Endothelial cell of hepatic sinusoid (primary cell): ENCODE measurements at regions not wholly inside any gene's neighbourhood (a gene's known extent, or its start where the extent isn't known, plus 50 kb on each side); places are given as distances from the start of the nearest gene placed in this dataset.
"Not testable (repeated sequence)": the region's sequence is repeated elsewhere in the genome, so short reads cannot be mapped to it uniquely, and the experiment has no call there.

Experiments
- in situ Hi-C: cut with HindIII; loops from 2 replicates; pipeline ENCODE4 v1.10.0; 2017; ENCODE audit warnings: low sequenced_read_pairs

DNA sequence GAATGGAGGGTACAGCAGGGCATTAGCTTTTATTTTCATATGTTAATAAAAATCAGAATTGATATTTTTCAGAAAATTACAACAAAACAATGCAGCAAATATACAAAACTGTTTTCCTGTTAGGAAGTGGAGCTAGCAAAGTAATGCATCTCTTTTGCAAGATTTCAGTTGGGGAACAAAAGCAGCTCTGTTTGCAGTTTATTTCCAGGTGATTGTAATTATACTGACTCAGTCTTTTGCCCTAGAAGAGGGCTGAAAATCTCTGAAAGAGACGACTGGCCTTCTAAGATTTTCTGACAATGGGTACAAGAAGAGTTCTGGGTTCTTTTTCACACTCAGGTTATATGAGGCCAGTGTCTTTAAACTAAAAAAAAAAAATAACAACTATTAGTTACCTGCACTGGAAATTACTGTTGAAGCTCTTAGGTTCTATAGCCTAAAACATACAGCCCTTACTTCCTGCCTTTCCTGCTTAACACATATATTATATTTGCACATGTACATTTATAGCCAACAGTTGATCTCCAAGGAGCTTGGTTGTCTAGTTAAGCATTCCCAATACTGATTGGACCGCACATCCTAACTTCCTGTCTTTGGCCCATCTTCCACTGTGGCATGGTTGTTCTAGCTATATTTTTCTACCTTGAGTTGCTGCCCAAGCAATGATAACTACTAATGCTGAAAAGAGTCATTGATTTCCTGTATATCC is 199.1 kb upstream of the KRR1 start:
- in situ Hi-C loops: no loop called here

DNA sequence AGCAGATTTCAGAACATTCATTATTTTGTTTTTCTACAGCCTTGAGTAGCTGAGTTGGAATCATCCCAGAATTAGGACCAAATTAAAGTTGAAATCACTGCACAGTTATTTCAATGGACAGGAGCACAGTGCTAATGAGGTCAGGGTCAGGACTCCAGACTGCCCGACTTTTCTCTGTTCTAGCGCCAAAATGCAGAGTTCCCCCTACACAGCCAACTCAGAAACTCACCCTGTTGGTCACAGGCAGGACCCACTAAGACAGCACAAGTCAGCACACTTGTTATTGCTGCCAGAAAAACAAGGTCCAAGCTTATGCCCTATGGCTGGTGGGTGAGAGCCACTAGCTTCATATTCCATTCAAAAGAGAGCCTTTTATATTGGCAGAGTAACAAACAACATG is 198.1 kb upstream of the KRR1 start:
- in situ Hi-C loops: no loop called here

DNA sequence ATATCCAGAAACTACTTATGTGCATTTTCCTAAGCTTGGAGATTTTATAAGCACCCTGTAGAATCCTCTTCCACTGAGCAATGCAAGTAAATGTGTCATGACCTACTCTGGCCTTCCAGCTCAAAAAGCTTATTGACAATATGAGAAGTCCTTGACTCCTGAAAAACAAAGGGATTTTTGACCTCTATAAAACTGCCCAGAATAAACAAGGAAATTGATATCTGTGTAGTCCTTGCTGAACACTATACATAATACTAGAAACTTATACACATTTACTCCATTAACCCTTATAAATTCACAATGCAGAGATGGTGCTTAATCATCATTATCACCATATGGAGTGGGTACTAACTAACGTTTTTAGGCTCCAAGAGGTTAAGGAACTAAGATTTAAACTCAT is 197.4 kb upstream of the KRR1 start:
- in situ Hi-C loops: no loop called here

DNA sequence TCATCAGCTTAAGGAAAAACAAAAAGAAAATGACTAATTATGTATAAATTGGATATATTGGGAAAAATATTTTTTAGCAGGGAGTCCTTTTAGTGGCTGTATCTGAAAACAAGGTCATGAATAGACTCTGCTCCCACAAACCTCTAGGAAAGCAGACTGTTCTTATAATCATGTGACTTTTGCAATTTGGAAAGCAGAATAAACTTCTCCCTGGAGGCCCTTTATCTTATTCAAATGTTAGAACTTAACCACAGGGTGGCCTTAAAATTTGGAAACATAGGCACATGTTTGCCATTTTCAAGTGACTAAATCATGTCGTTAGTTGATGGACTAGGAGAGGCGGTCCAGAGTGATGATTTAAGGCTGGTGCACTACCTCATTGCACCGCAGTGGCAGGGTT is 196.6 kb upstream of the KRR1 start:
- in situ Hi-C loops: no loop called here

DNA sequence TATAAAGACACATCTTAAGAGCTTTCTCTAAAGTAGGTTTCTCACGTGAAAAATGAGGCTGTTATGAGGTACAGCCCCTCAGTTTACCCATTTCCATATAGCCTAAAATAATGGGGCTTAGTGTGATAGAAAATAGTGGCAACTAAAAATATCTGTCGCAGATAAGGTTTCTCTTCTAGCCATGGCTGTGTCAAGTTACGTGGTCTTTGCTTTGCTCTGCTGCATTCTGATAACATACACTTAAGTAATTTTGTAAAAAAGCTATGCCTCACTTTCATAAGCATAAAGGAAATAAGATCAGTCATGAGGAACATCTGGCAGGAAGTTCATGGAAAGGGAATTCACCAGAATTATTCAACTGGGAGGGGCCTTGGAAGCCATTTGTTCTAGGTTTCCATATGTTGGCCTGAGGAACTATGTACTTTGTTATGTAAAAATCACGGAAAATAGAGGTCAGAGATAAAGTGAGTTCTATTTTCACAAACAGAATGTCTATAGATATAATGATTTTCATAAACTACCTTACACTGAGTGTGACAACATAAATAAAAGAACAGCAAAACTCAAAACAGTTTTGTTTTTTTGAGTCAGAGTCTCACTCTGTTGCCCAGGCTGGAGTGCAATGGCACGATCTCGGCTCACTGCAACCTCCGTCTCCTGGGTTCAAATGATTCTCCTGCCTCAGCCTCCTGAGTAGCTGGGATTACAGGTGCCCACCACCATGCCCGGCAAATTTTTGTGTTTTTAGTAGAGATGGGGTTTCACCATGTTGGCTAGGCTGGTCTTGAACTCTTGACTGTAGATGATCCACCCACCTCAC is 195.6 kb upstream of the KRR1 start:
- in situ Hi-C loops: no loop called here

DNA sequence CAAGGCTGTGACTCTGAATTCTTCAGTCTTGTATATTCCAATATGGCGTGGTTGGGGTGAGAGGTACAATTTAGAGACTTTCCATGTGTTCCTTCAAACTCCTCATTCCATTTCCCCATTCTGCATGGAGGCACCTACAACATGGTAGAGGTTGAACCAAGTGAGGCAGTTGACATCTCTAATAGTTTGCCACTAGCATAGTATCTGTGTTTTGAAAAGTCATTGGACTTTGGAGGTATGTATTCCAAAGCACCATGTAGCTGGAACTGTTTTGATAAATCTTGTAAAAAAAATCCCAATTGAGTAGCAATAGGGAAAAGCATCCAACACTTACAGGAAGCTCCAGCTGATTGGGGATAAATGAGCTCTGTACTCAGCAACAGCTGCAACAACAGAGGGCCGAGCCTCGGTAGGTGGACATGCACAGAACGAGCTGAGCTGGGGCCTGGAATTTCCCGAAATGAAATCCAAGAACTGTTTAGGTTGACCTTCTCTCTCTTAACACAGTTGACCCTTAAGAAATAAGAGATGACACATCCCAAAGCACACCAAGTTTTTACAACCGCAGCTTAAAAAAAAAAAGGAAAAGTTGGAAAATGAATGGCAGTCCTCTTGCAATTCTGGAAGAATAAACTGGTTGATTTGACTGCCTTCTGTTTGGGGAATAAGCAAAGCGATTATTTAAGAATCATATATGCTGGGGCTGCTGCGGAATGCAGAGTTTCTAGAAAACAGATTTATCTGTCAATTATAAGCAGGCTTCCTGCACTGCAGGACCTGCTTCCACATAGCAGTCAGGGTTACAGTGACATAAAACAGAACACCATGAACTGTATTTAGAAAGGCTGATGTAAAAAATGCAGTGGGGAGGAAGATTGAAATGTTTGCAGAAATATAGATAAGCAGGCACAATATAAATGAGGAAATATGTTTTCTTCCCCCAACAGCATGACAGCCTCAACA is 194.6 kb upstream of the KRR1 start:
- in situ Hi-C loops: no loop called here

- in situ Hi-C loops: no loop called here
These were observed 193.3 kb upstream of the KRR1 start for GRCh38 chr12:75704664-75705063.

- in situ Hi-C loops: no loop called here
These were observed 192.8 kb upstream of the KRR1 start for GRCh38 chr12:75704208-75704607.

- in situ Hi-C loops: no loop called here
These were observed 191.7 kb upstream of the KRR1 start for GRCh38 chr12:75703131-75703530.

GRCh38 chr12:75702477-75703093 is 191.2 kb upstream of the KRR1 start:
- in situ Hi-C loops: no loop called here

DNA sequence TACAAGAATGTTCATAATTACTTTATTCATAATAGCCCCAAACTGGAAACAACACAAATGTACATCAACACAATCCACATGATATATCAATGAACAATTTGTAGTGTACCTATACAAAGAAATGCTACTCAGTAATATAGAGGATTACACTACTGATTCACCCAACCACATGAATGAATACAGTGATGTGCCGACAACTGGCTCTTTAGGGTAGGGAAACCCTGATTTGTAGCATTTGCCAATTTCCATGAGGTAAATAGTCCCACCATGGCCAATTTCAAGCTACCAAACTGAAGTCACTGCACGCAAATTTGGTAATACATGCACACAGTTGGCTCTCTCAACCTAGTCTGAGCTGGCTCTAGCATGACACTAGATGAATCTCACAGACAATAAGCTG is 190.4 kb upstream of the KRR1 start:
- in situ Hi-C loops: no loop called here

DNA sequence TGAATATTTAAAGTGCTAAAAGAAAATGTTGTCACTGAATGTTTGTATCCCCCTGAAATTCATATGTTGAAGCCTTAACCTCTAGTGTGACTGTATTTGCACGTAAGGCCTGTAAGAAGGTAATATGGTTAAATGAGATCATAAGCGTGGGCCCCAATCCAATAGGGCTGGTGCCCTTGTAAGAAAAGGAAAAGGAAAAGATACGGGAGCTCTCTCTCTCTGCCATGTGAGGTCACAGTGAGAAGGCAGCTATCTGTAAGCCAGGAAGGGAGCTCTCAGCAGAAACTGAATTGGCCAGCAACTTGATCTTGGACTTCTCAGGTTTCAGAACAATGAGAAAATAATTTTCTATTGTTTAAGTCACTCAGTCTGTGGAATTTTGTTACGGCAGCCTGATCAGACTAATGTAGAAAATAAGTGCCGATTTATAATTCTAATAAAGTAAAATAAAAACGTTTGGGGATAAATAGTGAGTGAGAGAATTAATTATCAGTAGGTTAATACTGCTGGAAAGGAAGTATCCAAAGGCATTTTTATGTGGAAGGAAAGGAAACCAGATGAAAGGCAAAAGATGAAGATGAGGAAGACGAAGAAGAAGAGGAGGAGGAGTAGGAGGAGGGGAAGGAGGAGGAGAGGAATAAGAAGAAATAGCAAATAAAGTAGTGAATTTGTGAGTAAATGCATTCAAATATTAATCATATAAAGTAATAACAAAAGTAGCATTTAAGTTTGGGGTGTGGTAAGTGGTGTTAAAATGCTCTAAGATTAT is 188.5 kb upstream of the KRR1 start:
- in situ Hi-C loops: no loop called here

DNA sequence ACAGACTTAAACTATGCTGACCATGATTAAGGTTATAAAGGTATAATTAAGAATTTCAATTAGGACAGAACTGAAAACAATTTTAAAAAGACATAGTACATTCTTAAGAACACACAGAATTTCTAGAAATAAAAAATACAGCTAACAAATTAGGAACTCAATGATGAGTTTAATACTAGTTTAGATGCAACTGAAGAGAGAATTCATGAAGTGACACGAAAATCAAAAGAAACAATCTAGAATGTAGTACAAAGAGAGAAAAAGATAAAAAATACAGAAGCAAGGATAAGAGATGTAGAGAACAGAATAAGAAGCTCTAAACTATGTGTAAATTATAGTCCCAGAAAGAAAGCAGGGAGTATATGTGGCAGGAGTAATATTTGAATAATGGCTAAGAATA is 187.8 kb upstream of the KRR1 start:
- in situ Hi-C loops: no loop called here

- in situ Hi-C loops: no loop called here
These were observed 186.6 kb upstream of the KRR1 start for GRCh38 chr12:75698052-75698451.

- in situ Hi-C loops: no loop called here
These were observed 184.5 kb upstream of the KRR1 start for GRCh38 chr12:75695926-75696325.

GRCh38 chr12:75694534-75695268 is 183.3 kb upstream of the KRR1 start:
- in situ Hi-C loops: no loop called here

DNA sequence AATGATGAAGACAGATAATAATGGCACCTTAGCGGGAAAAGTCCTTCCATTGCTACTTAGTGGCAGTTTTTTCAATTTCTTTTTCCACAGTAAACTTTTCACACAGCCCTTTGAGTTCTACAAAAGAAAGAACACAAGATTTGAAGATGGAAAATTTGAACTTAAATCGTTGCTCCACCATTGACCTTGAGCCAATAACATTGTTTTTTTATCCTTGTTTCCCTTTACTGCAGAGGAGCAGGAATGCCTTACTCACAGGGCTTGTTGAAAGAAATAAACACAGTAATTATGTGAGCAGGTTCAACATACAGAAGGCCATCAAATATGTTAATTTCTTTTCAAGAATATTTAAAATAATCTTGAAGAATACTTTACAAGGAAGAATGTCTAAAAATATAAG is 181.5 kb upstream of the KRR1 start:
- in situ Hi-C loops: no loop called here

DNA sequence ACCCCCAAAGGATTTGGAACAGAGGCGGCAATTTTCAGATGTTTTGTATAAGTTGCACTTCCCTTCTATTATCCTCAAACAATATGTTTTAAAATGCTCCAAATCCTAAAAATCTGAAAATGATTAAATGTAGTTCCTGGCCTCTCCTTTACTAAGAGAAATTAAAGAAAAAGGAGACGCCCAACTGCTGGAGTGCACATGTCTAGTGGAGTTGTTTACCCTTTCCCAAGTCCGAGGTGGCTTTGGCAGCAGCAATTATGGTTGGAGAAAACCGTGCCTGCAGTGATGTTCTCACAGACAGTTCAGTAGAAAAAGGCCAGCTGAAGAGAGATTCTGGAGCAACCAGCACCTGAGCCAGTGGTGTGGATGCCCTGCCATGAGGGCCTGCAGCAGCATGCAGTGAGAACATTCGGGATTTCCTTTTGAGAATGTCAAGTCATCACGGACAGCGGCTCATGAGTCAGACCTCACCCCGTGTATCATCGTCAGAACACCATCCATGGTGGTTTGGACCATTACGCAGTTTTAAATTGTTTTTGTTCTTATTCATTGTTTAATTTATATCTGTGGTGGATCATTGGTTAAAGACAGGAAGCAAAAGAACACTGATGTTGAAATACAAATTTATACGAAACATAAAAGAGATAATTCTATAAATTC is 179.0 kb upstream of the KRR1 start:
- in situ Hi-C loops: no loop called here

DNA sequence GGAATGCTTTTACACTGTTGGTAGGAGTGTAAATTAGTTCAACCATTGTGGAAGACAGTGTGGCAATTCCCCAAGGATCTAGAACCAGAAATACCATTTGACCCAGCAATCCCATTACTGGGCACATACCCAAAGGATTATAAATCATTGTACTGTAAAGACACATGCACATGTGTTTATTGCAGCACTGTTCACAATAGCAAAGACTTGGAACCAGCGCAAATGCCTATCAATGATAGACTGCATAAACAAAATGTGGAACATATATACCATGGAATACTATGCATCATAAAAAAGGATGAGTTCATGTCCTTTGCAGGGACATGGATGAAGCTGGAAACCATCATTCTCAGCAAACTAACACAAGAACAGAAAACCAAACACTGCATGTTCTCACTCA is 174.8 kb upstream of the KRR1 start:
- in situ Hi-C loops: not testable (repeated sequence)
